GM19193 (cell line): ENCODE measurements at regions not wholly inside any gene's neighbourhood (a gene's known extent, or its start where the extent isn't known, plus 50 kb on each side); places are given as distances from the start of the nearest gene placed in this dataset.

Experiments used
- POLR2A ChIP-seq: IDR thresholded peaks from 4 replicates; pipeline ENCODE4 v1.6.1; 2011; ENCODE audit not compliant: insufficient read depth, insufficient read length; ENCODE audit errors: extremely low read depth

DNA sequence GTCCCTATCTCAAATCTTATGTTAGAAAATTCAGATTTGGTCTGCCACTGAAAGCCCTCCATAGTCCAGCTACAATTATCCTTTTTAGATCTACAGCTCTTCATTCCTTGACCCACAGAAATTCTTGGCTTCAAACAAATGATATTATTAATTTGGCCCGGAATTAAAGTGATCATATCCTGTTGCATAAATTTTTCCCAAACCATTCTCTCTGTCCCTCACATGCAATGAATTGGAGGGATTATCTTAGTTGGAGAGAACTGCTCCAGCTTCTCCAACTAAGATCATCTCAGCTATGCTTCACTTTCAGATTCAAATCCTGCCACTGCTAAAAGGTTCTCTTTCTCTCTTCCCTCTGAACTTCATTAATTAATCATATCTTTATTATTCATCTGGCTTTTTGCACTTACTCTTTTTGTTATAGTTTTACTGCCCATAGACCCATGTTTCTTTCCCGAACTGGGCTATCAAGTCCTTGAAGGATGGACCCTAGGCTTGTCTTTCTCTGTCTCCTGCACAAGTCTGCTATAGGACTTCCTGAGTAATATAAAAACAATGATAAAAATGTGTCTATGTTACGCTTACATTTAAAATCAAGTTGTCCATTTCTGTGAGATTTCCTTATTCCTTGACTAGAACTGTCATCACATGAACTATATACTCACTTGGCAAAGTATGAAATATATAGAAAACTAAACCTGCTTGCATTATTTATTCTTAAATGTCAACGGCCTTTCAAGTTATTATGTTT lies 493.9 kb upstream of the MARCKS start:
- no peak for TF ChIP-seq POLR2A

DNA sequence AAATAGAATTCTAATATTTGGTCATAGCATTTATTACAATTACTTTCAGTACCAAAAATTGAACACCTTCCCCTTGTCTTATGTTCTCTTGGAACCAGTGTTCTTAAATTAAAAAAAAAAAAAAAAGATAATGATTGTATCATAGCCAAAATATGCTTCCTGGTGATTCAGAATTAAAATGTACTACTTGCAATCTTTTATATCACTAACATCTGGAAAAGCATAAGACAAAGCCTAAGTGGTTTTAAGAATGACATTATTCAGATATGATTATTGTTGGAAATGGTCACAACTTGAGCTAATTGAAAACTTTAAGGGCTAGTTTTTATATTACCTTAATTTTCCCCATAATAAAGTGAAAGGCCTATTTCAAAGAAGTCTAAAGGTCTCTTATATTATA lies 493.3 kb upstream of the MARCKS start:
- TF ChIP-seq POLR2A = no peak

DNA sequence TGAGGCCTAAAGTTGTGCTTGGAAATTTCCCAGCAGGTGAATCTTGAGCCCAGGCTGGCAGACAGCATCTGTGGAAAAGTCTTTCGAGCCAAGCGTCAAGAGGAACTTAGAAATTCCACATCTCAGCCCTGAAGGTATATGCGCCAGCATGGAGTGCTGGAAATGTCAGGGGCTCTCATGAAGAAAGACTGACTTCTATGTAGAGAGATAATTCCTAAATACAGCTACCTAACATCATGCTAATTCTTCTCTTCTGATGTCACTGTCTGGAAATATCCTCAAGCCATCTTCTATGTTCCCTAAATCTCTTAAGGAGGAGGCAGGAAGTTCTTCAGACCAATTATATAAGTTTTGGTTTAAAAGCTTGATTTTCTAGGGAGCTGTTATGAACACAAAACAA lies 492.4 kb upstream of the MARCKS start:
- no peak for TF ChIP-seq POLR2A

DNA sequence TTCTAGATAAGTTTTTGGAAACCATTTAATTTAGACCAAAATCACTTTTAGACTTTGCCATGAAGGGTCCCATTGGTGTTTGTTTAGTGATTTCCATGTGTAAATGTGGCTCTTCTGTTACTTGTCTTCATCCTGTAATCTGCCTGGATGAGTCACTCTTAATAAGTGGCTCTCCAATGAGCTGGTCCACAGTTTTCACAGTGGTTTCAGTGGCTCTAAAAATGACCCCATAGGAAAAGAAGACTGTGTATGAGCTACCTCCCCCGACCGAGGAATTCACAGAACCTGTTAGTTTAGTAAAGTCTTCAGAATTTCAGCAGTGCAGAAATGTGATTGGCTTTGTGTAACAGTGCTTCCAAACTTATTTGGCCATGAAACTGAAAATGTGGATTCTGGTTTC lies 492.0 kb upstream of the MARCKS start:
- no peak for TF ChIP-seq POLR2A

DNA sequence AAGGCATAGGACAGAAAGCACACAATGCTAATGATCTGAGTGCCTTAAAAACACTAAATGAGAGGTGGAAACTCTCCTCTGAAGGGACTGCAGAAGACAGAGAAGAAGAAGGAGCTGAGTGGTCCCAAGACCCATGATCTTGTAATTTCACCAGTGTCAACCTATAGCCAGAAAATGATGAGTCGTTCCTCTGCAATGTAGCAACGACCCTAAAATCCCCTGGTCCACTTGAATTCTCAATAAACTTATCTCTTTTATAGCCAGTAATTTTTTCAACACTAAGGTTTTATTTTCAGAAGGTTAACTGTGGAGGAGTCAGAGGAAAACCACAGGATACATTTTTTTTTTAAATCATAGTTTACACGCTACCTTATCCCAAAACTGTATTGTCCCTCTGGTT lies 490.6 kb upstream of the MARCKS start:
- no peak for TF ChIP-seq POLR2A

DNA sequence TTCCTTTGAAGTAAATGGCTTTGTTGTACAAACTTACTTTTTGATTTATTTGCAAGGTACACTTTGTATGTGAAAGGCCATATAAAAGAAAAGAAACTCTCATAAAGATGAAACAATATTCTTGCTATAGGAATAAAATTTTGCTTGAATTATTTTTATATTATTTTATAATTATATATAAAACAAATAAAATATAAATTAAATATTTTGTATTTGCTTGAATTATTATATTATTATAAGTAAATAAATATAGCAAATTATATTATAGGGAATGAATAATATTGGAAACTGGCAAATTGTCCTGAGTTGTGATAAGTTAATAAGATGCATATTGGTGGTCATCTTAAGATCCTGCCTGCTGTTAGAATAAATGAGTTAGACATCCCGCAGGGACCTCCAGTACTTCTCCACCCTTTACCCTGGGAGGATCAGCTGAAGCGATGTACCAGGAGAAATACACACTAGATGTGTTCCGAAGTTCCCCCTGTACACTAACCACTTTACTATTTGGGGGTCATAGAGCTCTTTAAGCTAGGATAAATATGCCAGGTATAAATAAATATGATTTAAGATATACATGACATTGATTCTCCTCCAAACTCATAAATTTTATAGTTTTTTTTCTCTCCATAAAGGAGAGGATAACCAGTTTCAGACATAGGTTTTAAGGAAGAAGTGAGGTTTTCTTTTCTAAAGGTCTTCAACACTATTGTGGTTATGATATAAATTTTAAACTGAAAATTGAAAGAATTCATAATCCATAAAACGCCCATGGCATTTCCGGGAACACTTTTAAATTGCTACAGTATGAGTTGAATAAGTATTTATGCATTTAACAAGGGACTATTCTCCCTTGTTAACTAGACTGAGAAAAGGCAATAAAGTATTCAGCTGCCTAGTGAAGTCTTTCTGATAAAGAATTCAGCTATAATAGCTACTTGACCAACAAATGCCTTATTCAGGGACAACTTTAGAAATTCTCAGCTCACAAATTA lies 486.3 kb upstream of the MARCKS start:
- TF ChIP-seq POLR2A = no peak

DNA sequence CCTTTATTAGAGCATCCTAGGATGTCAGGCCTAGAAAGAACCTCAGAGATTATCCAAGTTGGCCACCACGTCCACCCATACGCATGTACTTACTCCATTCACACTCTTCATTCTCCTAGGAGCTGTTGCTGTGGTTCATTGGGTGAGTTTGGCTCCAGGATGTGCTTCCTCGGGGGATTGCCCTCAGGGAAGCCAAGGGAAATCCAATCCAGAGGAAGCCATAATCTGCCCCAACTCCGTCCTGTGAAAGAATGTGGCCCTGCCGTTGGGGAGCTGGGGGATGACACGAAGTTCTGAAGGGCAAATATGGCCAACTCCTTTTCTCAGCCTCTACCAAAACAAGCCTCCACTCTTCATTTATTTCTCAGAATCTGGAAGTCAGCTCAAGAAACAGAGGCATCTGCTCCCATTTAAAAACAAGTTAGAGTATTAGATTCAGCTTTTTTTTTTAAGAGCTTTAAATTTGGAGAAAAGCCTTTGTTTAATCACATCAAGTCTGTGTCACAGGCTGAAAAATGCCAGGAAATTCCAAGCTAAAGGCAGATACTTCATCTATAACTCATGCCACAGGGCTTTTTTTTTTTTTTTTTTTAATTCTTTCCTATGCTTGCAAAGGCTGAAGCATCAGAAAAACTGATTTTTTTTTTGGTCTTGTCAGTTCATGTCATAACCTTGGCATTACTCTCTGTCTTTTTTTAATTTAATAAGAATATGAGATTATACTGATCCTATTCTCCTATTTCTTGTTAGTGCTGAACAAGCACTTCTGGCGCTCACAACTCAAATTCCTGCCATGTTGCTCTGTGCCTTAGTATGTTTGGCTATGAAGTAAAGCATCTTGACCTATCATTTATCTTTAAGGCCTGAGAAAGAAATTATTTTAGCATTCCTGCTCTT lies 480.9 kb upstream of the MARCKS start:
- TF ChIP-seq POLR2A = no peak

DNA sequence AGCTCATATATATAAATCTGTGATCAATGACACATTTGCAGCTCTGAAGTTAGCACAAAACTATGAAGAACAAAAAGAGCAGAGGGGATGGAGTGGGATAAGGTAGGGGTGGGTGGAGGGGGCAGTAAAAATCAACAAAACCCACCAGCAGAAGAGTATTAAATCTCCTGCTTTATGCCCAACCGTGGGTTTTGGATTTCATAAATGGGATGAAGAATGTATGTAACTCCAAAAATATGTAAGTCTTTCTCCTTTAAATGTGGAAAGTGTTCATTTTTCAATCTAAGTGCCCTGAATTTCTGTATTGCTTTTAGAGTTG lies 480.3 kb upstream of the MARCKS start:
- no peak for TF ChIP-seq POLR2A

DNA sequence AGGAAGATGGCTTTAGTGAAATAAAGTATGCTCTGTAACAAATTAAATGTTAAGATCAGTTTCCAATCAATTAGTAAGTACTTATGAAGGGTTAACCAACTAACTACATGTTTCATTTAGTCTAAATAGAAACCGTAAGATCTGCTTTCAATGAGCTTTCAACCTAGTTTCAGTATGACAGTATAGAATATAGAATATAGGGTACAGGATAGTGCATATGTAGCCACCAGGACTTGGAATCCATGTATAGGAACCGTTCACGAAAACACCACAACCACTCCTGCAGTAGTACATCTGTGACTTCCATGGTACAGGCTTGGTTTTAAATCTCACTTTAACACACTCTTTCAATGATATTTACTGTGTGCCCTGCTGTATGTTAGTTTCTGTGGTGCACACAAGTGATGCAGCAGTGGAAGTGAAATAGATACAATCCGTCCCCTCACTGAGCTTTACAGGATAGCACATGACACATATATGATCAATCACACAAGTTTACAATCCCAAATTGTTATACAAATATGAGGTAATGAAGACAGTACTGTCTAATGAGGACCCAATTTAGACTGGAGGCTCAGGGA lies 479.7 kb upstream of the MARCKS start:
- TF ChIP-seq POLR2A = no peak

DNA sequence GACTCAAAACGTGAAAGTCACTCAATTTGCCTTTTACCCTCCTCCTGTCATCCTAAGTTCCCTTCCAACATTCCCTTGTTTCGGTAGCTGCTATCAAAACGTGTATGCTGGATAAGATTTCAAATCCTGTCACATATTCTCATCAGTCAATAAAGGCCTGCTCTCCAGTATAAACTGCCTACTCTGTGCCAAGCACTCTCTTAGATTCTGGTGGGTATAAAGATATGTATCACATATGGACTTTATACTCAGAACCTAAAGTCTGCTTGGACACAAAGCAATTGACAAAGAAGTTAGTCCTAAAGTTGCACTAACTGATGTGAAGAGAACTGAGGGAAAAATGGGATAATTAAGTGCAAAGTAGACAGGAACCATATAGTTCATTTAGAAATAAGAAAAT lies 476.6 kb upstream of the MARCKS start:
- no peak for TF ChIP-seq POLR2A

DNA sequence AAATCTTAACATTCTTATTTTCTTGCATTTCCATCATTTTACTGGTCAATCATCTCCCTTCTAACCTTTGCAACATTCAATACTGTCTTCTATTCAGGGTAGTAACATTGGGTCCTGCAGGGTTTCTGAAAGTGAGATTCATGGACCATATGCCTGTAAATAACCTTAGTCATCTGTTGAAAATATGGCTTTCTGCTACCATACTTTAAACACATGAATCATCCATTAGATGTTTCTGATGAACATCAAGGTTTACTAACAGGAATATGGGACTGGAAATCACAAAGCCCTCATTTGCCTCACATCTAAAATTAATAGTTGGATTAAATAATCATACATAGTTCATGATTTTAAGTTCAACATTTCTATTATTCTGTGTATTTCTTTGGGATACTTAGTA lies 475.9 kb upstream of the MARCKS start:
- no peak for TF ChIP-seq POLR2A

DNA sequence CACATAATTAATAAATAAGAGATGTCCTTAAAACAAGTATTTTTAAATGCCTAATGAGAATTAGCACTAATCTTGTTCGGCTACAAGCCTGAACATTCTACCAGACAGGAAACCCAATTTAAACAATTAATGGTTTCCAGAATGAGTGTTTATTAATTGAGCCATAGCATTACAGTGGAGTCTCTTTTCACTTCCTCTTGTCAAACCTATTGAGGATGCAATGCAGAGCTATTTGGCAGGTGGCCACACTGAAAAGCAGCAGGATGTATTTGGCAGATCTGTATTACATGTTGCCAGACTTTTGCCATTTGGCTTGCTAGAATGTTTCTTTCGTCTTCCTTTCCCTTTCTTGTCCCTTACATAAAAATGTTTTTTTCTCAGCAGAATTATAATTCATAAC lies 475.2 kb upstream of the MARCKS start:
- no peak for TF ChIP-seq POLR2A

DNA sequence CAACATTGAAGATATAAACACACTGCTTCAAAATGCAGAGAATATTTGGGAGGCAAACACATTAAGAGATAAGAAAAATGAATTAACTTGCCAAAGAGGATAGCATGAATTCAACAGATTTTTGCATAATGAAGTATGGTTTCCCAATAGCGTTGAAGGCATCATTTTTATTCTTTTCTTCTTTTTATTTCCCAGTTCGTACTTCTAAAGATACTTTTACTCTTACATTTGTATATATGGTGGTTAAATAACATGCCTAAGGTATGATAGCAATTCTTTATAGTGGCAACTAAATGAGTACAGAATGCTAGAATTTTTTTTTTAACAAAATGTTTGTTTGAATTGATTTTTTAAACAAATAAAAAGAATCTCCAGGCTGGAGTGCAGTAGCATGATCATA lies 473.4 kb upstream of the MARCKS start:
- TF ChIP-seq POLR2A = no peak

DNA sequence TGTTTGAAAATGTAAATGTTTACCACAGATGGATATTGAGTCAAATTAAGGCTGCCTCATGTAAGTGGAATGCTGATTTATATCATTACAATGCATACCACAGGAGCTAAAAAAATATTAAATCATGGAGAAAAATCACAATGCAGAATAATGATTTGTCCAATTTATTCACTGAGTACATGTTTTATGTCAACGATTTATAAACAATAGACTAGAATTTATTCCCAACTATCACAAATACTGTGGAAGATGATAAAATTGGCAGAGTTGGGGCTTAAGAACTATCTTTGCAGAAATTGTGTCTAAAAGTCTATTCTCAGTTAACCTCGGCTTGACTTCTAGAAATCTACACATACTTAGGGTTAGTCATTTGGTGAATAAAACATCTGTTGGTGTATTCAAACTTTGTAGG lies 472.1 kb upstream of the MARCKS start:
- TF ChIP-seq POLR2A = no peak

DNA sequence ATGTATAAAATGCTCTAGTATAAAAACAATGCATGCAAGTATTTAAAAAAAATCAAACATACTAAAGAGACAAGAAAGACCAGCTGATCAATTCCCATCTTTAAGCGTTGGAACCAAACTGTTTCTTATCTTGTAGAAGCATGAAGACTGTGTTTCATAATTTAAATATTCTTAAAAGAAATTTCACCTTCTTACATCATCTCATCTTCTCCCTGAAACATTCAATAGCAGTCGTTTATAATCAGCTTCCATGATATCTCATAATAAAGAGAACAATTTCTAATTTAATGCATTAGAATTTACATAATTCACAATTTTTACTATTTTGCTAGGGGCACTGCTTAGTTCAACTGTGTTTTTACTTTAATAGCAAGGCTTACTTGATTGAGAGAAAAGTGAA lies 468.1 kb upstream of the MARCKS start:
- TF ChIP-seq POLR2A = no peak
